Ishikawa (cell line): ENCODE measurements at regions not wholly inside any gene's neighbourhood (a gene's known extent, or its start where the extent isn't known, plus 50 kb on each side); places are given as distances from the start of the nearest gene placed in this dataset.

Source experiments
- TAF1 ChIP-seq: IDR thresholded peaks from 2 replicates; pipeline ENCODE4 v1.6.1; 2012; ENCODE audit warnings: low read depth, mild to moderate bottlenecking
- TEAD4 ChIP-seq: IDR thresholded peaks from 2 replicates; pipeline ENCODE4 v1.6.1; 2012
- YY1 ChIP-seq: IDR thresholded peaks from 2 replicates; pipeline ENCODE4 v1.6.1; 2012; ENCODE audit warnings: low read depth

DNA sequence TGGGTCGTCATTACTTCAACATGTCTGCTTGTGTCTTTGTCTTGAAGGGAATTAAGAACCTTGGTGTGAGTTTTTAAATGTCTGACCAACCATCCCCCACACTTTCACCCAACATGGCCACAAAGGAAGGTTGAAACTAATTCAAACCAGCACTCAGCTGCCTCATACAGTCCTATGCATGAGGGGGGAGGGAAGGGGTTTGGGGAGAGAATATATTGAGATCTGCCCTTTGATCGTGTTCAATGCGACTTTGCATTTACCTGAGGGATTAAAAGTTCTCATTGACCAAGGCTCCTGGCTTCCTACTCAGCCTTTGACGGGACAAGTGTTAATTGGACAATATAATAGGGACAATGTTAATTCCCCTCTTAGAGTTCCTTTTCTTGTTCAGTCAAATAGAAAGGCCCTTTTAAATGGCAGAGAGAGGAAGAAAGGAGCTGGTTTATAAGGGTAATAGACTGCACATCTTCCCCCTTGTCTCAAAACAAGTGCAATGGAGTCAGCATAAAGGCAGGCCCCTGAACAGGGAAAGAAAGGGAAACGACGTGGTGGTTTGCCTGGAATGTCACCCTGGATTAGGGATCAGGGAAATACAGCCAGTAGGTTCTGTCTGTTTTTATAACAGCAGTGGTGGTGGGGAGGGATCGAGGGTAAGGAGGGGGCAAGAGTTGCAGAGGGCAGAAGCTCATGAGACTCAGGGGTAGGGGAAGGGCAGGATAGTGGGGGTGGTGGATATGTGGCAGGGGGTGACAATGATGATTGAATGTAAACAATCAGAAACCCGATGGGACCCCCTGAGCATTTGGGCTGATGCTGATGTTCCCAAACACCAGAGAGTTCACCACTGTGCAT is 198.7 kb downstream of the MYCN start:
- TF ChIP-seq TEAD4 (no peak), TAF1 (no peak), YY1 (no peak)
